Tibial artery (tissue), 4 donors: ENCODE measurements at regions not wholly inside any gene's neighbourhood (a gene's known extent, or its start where the extent isn't known, plus 50 kb on each side); places are given as distances from the start of the nearest gene placed in this dataset.
A peak's percentile ranks its signal among the peaks of the same experiment; 100 is the strongest.

Experiments
- DNase-seq, 2 donors: peaks; one replicate each; pipeline ENCODE4 v3.0.0-alpha.2; 2019
- H3K27ac ChIP-seq, 2 donors: fragments of 200-600 bp; sonication (generic) in 1 of 2; 1 replicate in 1 of 2; 2 replicates in 1 of 2; pipeline ENCODE4 v1.5.1; 2018 to 2019; ENCODE audit warnings: mild to moderate bottlenecking in 1 of 2
- H3K27me3 ChIP-seq, 2 donors: fragments of 200-600 bp; sonication (generic) in 1 of 2; one replicate each; pipeline versions ENCODE4 v1.5.1 to v1.6.0; 2016 to 2019
- H3K36me3 ChIP-seq, 3 donors: fragments of 200-600 bp; sonication (generic) in 2 of 3; one replicate each; pipeline ENCODE4 v1.5.1; 2016 to 2019; ENCODE audit warnings: mild to moderate bottlenecking in 2 of 3
- H3K4me1 ChIP-seq, 4 donors: fragments of 200-600 bp; sonication (generic) in 2 of 4; 1 replicate in 3 of 4; 2 replicates in 1 of 4; pipeline ENCODE4 v1.5.1; 2016 to 2019
- H3K4me3 ChIP-seq, 2 donors: fragments of 200-600 bp; sonication (generic) in 1 of 2; 1 replicate in 1 of 2; 2 replicates in 1 of 2; pipeline ENCODE4 v1.5.1; 2018 to 2019; ENCODE audit warnings: mild to moderate bottlenecking in 2 of 2
- H3K9me3 ChIP-seq, 3 donors: fragments of 200-600 bp; sonication (generic) in 1 of 3; one replicate each; pipeline ENCODE4 v1.5.1; 2016 to 2019
- intact Hi-C: fragments of 100-400 bp; cut with DNase I; formaldehyde crosslinking; loops from one replicate; pipeline ENCODE4 v1.15.0; 2023; ENCODE audit warnings: low total_unique reads
- TF ChIP-seq, protein P1 (sequence below), 2 experiments: fragments of 200-600 bp in 1 of 2; fragments of 450-650 bp in 1 of 2; IDR thresholded peaks; one replicate each; pipeline ENCODE4 v1.5.1; 2017 to 2019; ENCODE audit warnings: antibody characterized with exemption in 2 of 2, mild to moderate bottlenecking in 1 of 2, moderate library complexity in 1 of 2

DNA sequence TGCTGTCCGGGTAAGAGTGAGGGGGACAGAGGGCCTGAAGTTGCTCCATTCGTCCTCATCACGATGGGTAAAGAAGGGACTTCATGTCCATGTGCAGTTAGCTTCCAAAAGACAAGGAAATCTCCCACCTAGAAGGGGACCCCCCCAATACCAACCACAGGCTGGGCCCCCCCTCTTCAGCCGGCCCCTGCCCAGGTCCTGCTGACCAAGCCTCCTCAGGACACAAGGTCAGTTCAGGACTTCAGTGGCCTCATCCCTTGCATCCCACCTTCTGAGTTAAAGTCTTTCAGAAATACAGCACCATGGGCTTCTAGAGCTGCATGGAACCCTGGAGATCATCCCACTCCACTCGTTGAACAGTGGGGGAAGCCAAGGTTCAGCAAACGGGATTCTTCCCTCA is 115.4 kb upstream of the ERG start:
- peak overlapping the region; percentile 76 to 79 for H3K27ac ChIP-seq
- H3K36me3 ChIP-seq: no peaks in the 10 kb centered on the region
- no peaks in the 10 kb centered on the region for H3K27me3 ChIP-seq
- TF ChIP-seq, protein P1, sequence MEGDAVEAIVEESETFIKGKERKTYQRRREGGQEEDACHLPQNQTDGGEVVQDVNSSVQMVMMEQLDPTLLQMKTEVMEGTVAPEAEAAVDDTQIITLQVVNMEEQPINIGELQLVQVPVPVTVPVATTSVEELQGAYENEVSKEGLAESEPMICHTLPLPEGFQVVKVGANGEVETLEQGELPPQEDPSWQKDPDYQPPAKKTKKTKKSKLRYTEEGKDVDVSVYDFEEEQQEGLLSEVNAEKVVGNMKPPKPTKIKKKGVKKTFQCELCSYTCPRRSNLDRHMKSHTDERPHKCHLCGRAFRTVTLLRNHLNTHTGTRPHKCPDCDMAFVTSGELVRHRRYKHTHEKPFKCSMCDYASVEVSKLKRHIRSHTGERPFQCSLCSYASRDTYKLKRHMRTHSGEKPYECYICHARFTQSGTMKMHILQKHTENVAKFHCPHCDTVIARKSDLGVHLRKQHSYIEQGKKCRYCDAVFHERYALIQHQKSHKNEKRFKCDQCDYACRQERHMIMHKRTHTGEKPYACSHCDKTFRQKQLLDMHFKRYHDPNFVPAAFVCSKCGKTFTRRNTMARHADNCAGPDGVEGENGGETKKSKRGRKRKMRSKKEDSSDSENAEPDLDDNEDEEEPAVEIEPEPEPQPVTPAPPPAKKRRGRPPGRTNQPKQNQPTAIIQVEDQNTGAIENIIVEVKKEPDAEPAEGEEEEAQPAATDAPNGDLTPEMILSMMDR (IDR thresholded peaks at IDR 0.05): no peak
- intact Hi-C loops: no loop called here
- peaks cover 0 to 59% (median 12%) of the 10 kb centered on the region in 4 donors for H3K4me1 ChIP-seq
- H3K9me3 ChIP-seq: no peaks in the 10 kb centered on the region
- no peak overlapping the region for H3K4me3 ChIP-seq
- DNase-seq: no peak

DNA sequence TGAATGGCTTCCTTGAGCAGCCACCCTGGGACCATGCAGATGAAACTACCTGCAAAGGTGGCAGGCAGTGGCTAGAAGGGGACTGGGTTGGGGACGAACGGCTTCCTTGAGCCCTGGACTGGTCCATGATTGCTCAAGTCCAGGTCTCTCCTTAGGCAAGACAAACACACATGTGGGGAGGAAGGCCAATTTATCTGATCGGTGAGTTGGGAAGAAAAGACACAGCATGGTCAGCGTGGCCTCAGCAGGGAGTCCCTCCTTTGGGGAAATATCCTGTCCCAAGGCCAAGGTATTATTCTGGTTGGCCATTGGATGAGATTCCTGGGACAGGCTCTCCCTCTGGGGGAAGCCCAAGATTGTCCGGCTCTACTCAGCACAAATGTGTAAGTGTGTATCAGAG is 116.3 kb upstream of the ERG start:
- intact Hi-C loops: no loop called here
- no peak overlapping the region for H3K4me3 ChIP-seq
- peaks cover 0 to 64% (median 15%) of the 10 kb centered on the region in 4 donors for H3K4me1 ChIP-seq
- no peaks in the 10 kb centered on the region for H3K36me3 ChIP-seq
- H3K27ac ChIP-seq: no peak overlapping the region
- TF ChIP-seq, protein P1 (IDR thresholded peaks at IDR 0.05): no peak
- no peaks in the 10 kb centered on the region for H3K9me3 ChIP-seq
- DNase-seq: no peak
- no peaks in the 10 kb centered on the region for H3K27me3 ChIP-seq

DNA sequence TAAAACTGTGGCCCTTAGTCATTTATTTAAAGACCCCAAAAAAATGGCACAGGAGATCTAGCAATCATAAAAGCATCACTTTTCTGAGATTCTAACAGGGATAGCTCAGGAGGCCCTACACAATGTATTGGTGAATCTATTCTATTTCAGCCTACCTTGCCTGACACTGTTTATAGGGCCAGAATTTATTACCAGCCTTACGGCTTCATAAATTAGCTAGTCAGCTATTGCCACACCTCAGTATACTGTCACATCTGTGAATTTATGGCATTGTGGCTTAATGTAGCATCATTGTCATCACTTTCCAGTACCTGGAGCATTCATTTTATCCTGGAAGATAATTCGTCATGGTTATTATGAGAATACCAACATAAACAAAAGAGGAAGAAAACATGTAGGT is 121.2 kb upstream of the ERG start:
- intact Hi-C loops: no loop called here
- Histone ChIP-seq H3K4me1 (peaks cover 0 to 62% (median 20%) of the 10 kb centered on the region in 4 donors), H3K36me3 (no peaks in the 10 kb centered on the region), H3K9me3 (no peaks in the 10 kb centered on the region), H3K4me3 (no peak overlapping the region), H3K27me3 (no peaks in the 10 kb centered on the region), H3K27ac (peak overlapping the region; percentile 5 to 6)
- DNase-seq: no peak
- TF ChIP-seq, protein P1 (IDR thresholded peaks at IDR 0.05): no peak

DNA sequence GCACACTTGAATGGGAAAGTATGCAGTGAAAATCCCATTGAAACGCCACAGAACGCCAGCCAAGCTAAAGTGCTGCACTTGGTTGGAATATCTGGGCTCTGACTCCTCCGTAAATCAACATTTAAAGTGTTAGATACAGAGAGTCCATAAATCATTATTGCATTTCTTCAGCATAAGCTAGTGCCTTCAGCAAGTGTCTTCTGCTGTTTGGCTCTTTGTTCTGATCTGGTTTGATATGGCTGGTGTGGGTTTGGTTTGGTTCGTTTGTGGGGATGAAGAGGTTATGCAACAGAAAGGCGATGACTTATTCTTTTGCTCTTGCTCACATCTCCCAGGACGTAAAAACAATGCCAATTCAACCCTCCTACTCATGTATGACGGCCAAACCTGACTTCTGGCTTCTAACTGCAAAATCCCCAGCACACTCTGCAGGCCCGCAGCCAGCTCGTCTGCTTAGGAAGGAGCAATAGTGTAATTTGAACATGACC is 121.8 kb upstream of the ERG start:
- intact Hi-C loops: no loop called here
- TF ChIP-seq, protein P1 (IDR thresholded peaks at IDR 0.05): no peak

DNA sequence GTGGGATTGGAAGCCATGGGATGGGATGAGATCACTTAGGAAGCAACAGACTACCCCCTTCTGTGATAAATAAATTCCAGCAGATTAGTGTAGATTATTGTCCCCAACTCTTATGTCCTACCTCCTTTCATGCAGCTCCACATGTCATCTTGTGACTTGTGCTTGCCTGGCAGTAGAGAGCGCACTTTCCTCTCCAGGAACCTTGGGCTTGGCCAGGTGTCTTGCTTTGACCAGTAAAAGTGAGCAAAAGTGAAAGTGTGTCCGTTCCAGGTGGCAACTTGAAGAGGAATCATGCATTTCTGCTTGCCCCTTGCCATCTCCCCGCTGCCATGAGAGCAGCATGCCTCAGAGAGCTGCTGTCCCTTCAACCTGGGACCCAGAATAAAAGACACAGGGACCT is 122.9 kb upstream of the ERG start:
- Histone ChIP-seq H3K27ac (peak overlapping the region; percentile 17 to 22), H3K27me3 (no peaks in the 10 kb centered on the region), H3K9me3 (no peaks in the 10 kb centered on the region), H3K4me3 (no peak overlapping the region), H3K36me3 (no peaks in the 10 kb centered on the region), H3K4me1 (peaks cover 0 to 64% (median 20%) of the 10 kb centered on the region in 4 donors)
- intact Hi-C loops: no loop called here
- DNase-seq: no peak
- TF ChIP-seq, protein P1 (IDR thresholded peaks at IDR 0.05): no peak

More for the DNA sequence above, 121.8 kb upstream of the ERG start:
- DNase-seq: peak; percentile 75 to 76
- no peak overlapping the region for H3K4me3 ChIP-seq
- H3K9me3 ChIP-seq: no peaks in the 10 kb centered on the region
- no peaks in the 10 kb centered on the region for H3K27me3 ChIP-seq
- peak overlapping the region in 1 of 2 donors; percentile 5 for H3K27ac ChIP-seq
- peaks cover 0 to 64% (median 20%) of the 10 kb centered on the region in 4 donors for H3K4me1 ChIP-seq
- H3K36me3 ChIP-seq: no peaks in the 10 kb centered on the region
